ENCODE measurements at regions not wholly inside any gene's neighbourhood (a gene's known extent, or its start where the extent isn't known, plus 50 kb on each side); places are given as distances from the start of the nearest gene placed in this dataset.

DNA sequence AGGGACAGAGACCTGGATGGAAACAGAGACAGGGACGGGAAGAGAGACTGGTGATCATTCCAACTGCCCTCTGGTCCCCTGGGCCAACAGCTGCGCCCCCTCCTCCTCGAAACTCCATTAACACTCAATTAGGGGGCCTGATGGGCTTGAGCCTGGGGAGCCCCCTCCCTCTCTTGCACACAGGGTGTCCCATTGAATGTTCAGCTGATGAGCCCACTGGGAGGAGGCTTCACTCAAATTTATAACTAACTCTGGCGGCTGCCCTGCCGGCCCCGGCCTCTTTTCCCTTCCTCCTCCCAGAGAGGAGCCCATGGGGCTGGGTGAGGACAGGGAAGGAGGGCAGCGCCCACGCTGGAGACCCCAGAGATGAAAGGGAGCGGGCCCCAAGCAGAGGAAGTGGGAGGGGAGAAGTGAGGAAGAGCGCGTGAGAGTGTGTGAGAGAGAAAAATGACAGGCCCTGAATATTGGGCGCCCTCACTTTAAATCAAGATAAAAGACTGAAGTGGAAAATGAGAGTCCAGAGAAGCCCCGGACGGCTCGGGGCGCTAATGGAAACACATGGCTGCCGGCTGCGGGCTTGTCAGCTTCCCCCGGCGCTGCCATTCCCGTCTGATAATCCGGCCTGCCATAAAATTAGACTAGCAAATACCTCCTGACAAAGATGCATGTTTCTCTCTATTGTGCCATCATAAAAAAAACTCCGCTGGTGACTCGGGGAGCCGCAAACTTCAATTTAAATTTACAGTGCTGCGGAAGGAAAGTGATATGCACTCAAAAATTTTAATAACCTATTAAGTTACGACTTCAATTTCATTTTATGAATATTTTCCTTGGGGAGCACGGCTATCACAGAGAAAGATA, 58.0 kb upstream of the PAX2 start:
- in situ Hi-C loops (cut with HindIII; ENCODE audit: low pct_unique_long_range_greater_than_20kb, low sequenced_read_pairs) = no loop called here
- DNase-seq (ENCODE audit: low read depth) = no peak

GRCh38 chr10:100688201-100688600, 57.2 kb upstream of the PAX2 start:
- DNase-seq (ENCODE audit: low read depth) = no peak
- in situ Hi-C loops (cut with HindIII; ENCODE audit: low pct_unique_long_range_greater_than_20kb, low sequenced_read_pairs) = no loop called here

GRCh38 chr10:100693821-100694220, 51.6 kb upstream of the PAX2 start:
- DNase-seq (ENCODE audit: low read depth) = no peak
- in situ Hi-C loops (cut with HindIII; ENCODE audit: low pct_unique_long_range_greater_than_20kb, low sequenced_read_pairs) = no loop called here

All from Caki2 (cell line).